ENCODE measurements at regions not wholly inside any gene's neighbourhood (a gene's known extent, or its start where the extent isn't known, plus 50 kb on each side); places are given as distances from the start of the nearest gene placed in this dataset.

- TF ChIP-seq EZH2 (IDR thresholded peaks at IDR 0.05) (no peak), POLR2AphosphoS5 (IDR thresholded peaks at IDR 0.05; ENCODE audit: borderline replicate concordance, low read depth, low read length) (no peak)
Measured at GRCh38 chr14:106808907-106809306, 1282.5 kb downstream of the TMEM121 start.

All from SK-N-MC (cell line).